ENCODE measurements at regions not wholly inside any gene's neighbourhood (a gene's known extent, or its start where the extent isn't known, plus 50 kb on each side); places are given as distances from the start of the nearest gene placed in this dataset.

DNA sequence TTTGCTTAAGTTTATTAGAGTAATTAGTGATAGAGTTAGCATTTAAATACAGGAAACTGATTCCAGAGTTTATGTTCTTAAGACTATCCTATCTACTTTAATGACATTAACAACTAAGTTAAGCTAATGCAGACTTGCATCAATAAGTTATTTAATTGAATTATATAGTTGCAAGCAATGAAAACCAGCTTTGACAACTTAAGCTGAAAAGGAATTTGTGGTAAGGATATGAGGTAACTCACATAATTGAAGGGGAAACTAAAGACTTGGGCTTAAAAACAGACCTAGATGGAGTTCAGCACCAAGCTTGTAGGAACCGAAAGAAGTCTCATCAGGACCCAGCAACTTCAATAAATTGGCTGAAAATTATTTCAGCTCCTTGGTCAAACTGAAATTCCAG, 222.3 kb downstream of the IBTK start:
- TF ChIP-seq RAD21 (IDR thresholded peaks at IDR 0.05; ENCODE audit: low read depth) (no peak), EP300 (IDR thresholded peaks at IDR 0.05; ENCODE audit: borderline replicate concordance) (no peak), YY1 (IDR thresholded peaks at IDR 0.05; ENCODE audit: low read depth) (no peak), ZBTB7A (IDR thresholded peaks at IDR 0.05; ENCODE audit: low read depth) (no peak), CEBPB (IDR thresholded peaks at IDR 0.05) (no peak), FOXM1 (IDR thresholded peaks at IDR 0.05; ENCODE audit: borderline replicate concordance, low read depth) (no peak)
- TF ChIP-seq, protein P1, sequence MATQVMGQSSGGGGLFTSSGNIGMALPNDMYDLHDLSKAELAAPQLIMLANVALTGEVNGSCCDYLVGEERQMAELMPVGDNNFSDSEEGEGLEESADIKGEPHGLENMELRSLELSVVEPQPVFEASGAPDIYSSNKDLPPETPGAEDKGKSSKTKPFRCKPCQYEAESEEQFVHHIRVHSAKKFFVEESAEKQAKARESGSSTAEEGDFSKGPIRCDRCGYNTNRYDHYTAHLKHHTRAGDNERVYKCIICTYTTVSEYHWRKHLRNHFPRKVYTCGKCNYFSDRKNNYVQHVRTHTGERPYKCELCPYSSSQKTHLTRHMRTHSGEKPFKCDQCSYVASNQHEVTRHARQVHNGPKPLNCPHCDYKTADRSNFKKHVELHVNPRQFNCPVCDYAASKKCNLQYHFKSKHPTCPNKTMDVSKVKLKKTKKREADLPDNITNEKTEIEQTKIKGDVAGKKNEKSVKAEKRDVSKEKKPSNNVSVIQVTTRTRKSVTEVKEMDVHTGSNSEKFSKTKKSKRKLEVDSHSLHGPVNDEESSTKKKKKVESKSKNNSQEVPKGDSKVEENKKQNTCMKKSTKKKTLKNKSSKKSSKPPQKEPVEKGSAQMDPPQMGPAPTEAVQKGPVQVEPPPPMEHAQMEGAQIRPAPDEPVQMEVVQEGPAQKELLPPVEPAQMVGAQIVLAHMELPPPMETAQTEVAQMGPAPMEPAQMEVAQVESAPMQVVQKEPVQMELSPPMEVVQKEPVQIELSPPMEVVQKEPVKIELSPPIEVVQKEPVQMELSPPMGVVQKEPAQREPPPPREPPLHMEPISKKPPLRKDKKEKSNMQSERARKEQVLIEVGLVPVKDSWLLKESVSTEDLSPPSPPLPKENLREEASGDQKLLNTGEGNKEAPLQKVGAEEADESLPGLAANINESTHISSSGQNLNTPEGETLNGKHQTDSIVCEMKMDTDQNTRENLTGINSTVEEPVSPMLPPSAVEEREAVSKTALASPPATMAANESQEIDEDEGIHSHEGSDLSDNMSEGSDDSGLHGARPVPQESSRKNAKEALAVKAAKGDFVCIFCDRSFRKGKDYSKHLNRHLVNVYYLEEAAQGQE (IDR thresholded peaks at IDR 0.05; ENCODE audit: low read depth) = no peak
- TF ChIP-seq, protein P2, sequence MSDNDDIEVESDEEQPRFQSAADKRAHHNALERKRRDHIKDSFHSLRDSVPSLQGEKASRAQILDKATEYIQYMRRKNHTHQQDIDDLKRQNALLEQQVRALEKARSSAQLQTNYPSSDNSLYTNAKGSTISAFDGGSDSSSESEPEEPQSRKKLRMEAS (IDR thresholded peaks at IDR 0.05) = no peak
- TF ChIP-seq, protein P3, sequence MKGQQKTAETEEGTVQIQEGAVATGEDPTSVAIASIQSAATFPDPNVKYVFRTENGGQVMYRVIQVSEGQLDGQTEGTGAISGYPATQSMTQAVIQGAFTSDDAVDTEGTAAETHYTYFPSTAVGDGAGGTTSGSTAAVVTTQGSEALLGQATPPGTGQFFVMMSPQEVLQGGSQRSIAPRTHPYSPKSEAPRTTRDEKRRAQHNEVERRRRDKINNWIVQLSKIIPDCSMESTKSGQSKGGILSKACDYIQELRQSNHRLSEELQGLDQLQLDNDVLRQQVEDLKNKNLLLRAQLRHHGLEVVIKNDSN (IDR thresholded peaks at IDR 0.05) = no peak
